GM19238 (cell line): ENCODE measurements at regions not wholly inside any gene's neighbourhood (a gene's known extent, or its start where the extent isn't known, plus 50 kb on each side); places are given as distances from the start of the nearest gene placed in this dataset.

Experiments used
- DNase-seq: peaks from one replicate; pipeline ENCODE4 v3.0.0; 2011; ENCODE audit warnings: low spot score; ENCODE audit not compliant: insufficient read length

- DNase-seq = no peak
Observed at GRCh38 chr5:2453781-2454180, 297.7 kb downstream of the IRX2 start.

GRCh38 chr5:2451100-2451499 is 300.4 kb downstream of the IRX2 start:
- no peak for DNase-seq

GRCh38 chr5:2442496-2443354 is 308.8 kb downstream of the IRX2 start:
- no peak for DNase-seq

GRCh38 chr5:2441495-2442180 is 309.8 kb downstream of the IRX2 start:
- no peak for DNase-seq

GRCh38 chr5:2439608-2440007 is 311.9 kb downstream of the IRX2 start:
- no peak for DNase-seq

GRCh38 chr5:2433086-2433485 is 318.4 kb downstream of the IRX2 start:
- DNase-seq = no peak

GRCh38 chr5:2432076-2432920 is 319.2 kb downstream of the IRX2 start:
- no peak for DNase-seq

GRCh38 chr5:2430606-2431005 is 320.9 kb downstream of the IRX2 start:
- no peak for DNase-seq

GRCh38 chr5:2427983-2428382 is 323.5 kb downstream of the IRX2 start:
- no peak for DNase-seq

GRCh38 chr5:2423634-2424033 is 327.8 kb downstream of the IRX2 start:
- no peak for DNase-seq

- no peak for DNase-seq
Observed at GRCh38 chr5:2417301-2417700, 334.2 kb downstream of the IRX2 start.

GRCh38 chr5:2415678-2416077 is 335.8 kb downstream of the IRX2 start:
- no peak for DNase-seq

- no peak for DNase-seq
Observed at GRCh38 chr5:2410451-2410850, 341.0 kb downstream of the IRX2 start.

- no peak for DNase-seq
Observed at GRCh38 chr5:2403296-2403695, 348.2 kb downstream of the IRX2 start.

- DNase-seq = no peak
Observed at GRCh38 chr5:2399804-2400203, 351.7 kb downstream of the IRX2 start.

- DNase-seq = no peak
Observed at GRCh38 chr5:2399096-2399495, 352.4 kb downstream of the IRX2 start.

- DNase-seq = no peak
Observed at GRCh38 chr5:2393556-2393955, 357.9 kb downstream of the IRX2 start.

GRCh38 chr5:2391566-2391965 is 359.9 kb downstream of the IRX2 start:
- DNase-seq = no peak

- no peak for DNase-seq
Observed at GRCh38 chr5:2391021-2391420, 360.5 kb downstream of the IRX2 start.

- no peak for DNase-seq
Observed at GRCh38 chr5:2388571-2388970, 362.9 kb downstream of the IRX2 start.

GRCh38 chr5:2387634-2388325 is 363.7 kb downstream of the IRX2 start:
- no peak for DNase-seq
